ENCODE measurements at regions not wholly inside any gene's neighbourhood (a gene's known extent, or its start where the extent isn't known, plus 50 kb on each side); places are given as distances from the start of the nearest gene placed in this dataset.

DNA sequence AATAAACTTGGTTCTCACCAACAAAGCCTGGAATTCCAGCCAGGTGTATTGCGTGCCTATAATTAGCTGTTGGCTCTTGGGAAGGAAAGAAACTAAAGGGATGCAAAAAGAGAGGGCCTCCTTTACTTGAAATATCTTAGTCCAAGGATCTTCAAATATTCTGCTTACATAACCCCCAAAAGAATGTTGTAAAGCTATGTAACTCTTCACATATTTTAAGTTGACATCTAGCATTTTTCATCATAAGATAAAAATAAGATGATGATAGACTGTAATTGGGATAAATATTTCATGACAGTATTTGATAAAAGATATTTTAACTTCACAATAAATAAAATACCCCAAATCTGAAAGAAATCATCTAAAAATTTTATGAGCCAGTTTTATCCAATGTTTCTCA lies 52.5 kb upstream of the SEPTIN7 start:
- TF ChIP-seq, protein P1, sequence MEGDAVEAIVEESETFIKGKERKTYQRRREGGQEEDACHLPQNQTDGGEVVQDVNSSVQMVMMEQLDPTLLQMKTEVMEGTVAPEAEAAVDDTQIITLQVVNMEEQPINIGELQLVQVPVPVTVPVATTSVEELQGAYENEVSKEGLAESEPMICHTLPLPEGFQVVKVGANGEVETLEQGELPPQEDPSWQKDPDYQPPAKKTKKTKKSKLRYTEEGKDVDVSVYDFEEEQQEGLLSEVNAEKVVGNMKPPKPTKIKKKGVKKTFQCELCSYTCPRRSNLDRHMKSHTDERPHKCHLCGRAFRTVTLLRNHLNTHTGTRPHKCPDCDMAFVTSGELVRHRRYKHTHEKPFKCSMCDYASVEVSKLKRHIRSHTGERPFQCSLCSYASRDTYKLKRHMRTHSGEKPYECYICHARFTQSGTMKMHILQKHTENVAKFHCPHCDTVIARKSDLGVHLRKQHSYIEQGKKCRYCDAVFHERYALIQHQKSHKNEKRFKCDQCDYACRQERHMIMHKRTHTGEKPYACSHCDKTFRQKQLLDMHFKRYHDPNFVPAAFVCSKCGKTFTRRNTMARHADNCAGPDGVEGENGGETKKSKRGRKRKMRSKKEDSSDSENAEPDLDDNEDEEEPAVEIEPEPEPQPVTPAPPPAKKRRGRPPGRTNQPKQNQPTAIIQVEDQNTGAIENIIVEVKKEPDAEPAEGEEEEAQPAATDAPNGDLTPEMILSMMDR (IDR thresholded peaks at IDR 0.05; ENCODE audit: insufficient read depth, low read depth, low read length) = no peak
- TF ChIP-seq EZH2 (IDR thresholded peaks at IDR 0.05; ENCODE audit: insufficient read depth, low read length) = no peak
